SKM-1 treated with dmso at 0.1 percent for 144 hours (cell line): ENCODE measurements at regions not wholly inside any gene's neighbourhood (a gene's known extent, or its start where the extent isn't known, plus 50 kb on each side); places are given as distances from the start of the nearest gene placed in this dataset.

Experiments
- DNase-seq: peaks from one replicate; lab custom pipeline; 2025; ENCODE audit not compliant: unreplicated experiment; lab: John Stamatoyannopoulos, UW

- DNase-seq: peak; percentile 2
Observed at GRCh38 chr6:2433711-2434110, 188.3 kb upstream of the GMDS start.

GRCh38 chr6:2433266-2433665 is 187.9 kb upstream of the GMDS start:
- no peak for DNase-seq

GRCh38 chr6:2432292-2432691 is 186.9 kb upstream of the GMDS start:
- DNase-seq: no peak

DNA sequence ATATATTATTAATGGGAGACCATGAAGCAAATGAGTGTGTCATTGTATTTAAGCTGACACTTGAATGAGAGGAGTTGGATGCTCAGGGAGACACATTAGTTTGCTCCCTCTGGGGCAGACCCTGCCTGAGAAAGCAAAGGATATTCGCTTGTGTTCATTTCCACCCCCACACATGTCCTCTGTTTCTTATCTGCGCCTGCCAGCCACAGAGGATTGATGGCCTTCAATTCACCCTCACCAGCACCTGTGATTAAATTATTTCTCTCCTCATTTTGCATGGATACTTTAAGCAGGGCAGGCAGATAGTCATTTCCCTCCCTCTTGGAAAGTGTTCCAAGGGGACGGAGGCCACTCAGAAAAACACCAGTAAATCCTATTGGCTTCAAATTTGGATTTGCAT is 185.2 kb upstream of the GMDS start:
- DNase-seq: no peak

- DNase-seq: no peak
Observed at GRCh38 chr6:2429460-2429859, 184.1 kb upstream of the GMDS start.

DNA sequence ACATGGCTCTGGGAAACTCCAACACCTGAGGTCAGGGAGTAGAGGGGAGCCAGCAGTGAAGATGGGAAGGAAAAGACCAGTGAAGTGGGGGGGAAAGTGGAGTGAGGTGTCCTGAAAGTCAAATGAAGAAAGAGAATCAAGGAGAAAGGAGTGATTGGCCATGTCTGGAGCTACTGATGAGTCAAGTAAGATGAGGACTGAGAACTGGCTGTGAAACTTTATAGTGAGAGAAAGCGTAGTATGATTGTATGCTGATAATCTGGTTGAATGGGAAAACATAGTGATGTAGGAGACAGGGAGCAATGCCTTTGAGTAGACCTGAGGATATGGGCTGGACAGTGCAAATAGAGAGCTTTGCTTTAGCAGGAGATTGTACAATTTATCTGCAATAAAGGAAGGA is 183.6 kb upstream of the GMDS start:
- no peak for DNase-seq

DNA sequence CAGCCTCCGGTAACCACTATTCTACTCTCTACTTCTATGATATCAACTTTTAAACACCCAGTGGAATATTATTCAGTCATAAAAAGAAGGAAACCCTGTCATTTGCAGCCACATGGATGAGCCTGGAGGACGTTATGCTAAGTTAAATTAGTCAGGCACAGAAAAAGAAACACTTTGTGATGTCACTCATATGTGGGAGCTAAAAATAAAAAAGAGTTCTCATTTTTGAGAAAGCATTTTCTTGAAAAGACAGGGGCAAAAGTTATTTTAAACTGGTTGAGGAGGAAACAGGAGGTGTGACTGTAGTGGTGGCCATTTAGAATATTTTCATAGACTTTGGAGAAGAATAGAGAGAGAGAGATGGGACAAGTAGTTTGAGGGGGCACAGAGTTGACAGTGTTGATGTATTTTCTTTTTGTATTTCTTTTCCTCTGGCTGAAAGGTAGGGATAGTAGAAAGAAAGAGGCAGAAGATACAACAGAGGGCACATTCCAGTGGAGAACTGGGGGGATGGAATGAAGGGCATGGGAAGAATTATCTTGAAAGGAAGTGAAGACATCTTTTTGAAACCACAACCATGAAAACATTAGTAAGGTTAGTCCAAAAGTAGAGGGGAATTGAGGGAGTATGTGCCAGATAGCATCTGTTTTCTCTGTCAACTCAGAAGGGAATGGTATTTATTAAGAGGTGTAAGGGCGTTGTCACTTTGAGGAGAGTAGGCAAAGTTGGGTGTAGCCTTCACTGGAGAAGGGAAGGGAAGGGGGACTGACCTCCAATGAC is 181.3 kb upstream of the GMDS start:
- no peak for DNase-seq

DNA sequence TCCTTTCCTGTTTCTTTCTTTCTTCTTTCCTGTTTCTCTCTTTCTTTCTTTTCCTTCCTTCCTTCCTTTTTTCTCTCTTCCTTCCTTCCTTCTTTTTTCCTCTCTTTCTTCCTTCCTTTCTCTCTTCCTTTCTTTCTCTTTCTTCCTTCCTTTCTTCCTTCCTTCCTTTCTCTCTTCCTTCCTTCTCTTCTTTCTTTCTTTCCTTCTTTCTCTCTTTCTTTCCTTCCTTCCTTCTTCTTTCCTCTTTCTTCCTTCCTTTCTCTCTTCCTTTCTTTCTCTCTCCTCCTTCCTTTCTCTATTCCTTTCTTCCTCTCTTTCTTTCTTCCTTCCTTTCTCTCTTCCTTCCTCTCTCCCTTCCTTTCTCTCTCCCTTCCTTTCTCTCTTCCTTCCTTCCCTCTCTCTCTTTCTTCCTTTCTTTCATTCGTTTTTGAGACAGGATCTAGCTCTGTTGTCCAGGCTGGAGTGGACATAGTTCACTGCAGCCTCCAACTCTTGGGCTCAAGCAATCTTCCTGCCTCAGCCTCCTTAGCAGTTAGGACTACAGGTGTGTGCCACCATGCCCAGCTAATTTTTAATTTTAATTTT is 170.8 kb upstream of the GMDS start:
- no peak for DNase-seq

GRCh38 chr6:2414885-2415547 is 169.6 kb upstream of the GMDS start:
- DNase-seq: no peak

- no peak for DNase-seq
Observed at GRCh38 chr6:2412731-2413130, 167.3 kb upstream of the GMDS start.

DNA sequence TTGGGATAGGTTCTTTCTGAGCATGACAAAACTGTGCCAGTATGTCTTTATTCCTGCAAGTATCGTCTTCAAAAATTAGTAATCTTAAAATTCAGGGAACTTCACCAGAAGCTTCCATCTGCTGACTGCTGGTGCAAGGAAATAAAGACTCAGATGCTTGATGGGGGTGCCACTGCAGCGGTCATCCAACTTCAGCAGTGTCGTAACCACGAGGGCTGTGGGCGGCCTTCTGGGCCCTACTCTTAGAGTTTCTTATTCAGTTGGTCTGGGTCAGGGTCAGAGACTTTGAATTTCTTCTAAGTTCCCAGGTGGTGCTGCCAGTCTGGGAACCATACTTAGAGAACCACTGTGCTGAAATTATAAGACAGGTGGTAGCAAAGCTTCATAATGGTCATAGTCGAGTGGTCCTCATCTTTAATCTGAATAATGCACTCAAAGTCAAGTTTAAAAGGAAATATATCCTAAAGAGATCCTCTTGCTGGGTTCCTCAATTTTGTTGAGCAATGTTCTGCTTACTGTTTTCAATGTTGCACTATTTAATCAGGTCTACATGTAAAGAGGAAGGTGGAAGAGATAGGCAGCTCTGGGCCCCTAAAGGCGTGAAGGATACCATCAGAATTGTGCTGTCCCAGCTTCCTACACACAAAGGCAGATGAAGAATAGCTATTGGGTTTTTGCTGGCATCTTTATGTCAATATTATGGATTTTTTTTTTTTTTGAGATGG is 165.4 kb upstream of the GMDS start:
- DNase-seq: peak; percentile 64

DNA sequence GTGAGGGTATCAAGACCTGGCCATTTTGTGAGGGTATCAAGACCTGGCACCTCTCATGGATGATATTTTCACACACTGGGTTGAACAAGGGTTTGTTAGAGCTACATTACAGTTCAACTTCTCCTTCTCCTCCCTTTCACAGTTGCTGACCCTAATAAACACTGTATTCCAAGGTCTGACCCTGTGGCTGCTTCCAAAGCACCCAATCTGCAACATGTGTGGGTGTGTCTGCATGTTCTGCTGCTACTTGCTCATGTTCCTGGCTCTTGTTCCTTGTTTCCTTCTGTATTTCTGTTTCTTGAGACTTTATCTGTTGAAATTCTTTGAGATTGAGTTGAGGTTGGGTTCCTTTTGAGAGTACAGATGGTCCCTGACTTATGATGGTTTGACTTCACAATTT is 162.1 kb upstream of the GMDS start:
- DNase-seq: no peak

DNA sequence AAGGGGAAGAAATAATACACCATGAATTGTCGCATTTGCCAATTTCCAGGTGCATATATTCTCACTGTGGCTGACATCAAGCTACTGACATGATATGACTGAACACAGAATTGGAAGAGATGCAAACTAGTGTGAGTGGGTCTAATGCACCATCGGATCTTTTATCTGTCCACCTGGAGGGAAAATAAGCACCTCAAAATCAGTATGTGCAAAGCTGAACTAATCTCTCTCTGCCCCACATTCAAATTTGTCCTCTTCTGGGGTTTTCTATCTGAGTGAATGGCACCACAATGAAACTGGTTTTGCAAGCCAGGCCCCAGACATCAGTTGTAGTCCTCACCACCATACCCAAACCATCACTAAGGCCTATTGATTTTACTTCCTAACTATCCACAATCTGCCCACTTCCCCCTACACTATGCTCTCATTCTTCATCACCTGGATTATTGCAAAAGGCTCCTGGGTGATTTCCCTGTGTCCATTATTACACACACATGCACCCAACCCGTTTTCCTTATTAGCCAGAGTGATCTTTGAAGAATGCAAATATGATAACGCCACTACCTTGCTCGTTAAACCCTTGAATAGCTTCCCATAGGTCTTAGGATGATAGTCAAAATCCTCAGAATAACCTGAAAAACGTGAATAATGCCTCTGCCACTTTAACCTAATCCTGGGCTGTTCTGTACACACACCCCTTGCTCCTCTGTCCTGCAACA is 159.0 kb upstream of the GMDS start:
- DNase-seq: no peak

GRCh38 chr6:2403546-2403945 is 158.1 kb upstream of the GMDS start:
- DNase-seq: no peak

DNA sequence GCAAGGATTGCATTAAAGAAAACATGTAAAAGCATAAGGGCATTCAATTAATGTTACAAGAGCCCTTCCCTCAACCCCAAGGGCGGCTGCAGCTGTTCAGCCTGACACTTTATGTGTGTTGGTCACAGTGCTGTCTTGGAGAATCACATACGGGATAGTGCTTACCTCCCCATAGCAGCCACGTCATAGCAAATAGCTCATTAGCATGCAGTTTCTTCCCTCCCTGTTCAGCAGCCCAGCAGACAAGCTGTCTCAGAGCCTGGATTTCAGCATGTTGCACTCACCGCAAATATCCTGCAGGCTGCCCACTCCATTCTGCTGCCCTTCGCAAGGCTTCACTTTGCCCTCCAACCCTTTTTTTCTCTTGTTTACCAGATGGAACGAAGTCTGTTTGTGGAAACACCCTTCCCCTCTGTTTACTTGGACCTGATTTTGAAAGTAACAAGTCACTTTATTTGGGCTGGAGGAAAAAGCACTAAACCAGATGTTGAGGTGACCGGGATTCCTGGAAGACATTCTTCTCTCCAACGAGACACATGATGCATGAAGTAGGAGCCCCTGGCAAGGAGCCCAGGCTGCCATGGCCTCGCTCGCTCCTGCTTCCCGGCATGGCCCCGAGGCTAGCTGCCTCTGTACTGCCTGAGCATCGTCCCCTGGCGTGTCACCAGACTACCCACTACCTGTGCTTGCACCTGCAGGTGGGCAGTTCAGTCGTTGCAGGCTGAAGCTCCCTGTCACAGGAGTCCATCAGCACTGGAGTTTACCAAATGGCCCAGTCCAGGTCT is 151.6 kb upstream of the GMDS start:
- DNase-seq: no peak

DNA sequence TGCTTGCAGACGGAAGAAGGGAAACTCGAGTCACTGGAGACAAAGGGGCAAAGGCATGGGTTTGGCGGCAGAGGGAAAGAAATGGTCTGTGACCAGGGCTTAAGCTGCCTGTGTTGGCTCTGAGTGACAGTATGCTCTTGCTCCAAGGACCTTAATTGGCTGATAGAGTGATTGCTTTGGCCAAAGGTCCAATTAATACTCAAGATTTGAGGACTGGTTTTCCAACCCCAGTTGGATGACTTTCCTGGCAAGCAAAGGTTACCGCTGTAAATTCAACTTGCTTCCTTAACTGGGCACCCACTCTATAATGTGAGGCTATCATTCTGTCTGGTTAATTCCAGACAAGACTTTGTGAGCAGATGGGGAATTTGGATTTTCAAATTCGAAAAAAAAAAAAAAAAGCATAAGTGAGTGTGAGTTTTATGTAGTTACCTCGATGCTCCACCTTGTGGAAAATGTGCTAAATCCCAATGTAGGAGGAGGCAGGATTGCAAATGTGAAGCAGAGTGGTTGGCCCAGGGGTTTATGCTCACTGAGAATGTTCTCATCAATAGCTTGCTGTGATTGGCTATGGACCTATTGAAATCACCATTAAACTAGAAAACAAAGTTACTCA is 150.7 kb upstream of the GMDS start:
- no peak for DNase-seq

GRCh38 chr6:2388554-2389324 is 143.3 kb upstream of the GMDS start:
- DNase-seq: no peak

DNA sequence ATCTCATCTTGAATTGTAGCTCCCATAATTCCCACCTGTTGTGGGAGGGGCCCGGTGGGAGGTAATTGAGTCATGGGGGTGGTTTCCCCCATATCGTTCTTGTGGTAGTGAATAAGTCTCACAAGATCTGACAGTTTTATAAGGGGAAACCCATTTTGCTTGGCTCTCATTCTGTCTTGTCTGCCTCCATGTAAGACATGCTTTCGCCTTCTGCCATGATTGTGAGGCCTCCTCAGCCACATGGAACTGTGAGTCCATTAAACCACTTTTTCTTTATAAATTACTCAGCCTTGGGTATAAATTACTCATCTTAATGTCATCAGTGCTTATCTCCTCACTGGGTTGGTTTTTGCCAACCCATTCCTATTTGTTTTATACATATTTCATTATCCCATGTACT is 142.0 kb upstream of the GMDS start:
- DNase-seq: no peak

DNA sequence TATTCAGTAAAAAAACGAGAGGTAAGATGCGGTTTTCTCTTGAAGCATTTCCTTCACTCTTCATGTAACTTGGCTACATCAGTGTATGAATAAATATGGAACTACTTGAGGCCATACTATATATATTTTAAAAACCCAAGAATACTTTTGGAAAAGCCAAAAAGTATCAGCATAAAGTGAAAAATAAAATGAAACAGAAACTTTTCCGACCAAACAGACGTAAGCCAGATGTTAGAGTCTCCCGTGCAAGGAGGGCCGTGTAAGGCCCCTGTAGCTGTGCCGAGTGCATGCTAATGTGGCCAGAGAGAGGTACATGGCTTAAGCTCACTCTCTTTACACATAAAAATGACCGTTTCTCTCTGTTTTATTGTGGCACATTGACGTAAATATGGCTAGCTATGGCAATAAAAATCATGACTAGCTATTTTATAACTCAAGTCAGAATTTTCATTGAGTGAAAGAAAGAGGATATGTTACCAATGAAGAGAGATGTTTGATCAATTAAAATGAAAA is 140.1 kb upstream of the GMDS start:
- DNase-seq: no peak
